ENCODE measurements at regions not wholly inside any gene's neighbourhood (a gene's known extent, or its start where the extent isn't known, plus 50 kb on each side); places are given as distances from the start of the nearest gene placed in this dataset.

- DNase-seq (ENCODE audit: low read depth): no peak
- no peak for TF ChIP-seq CTCF (IDR thresholded peaks at IDR 0.05; ENCODE audit: insufficient read depth, low read depth, low read length, missing control alignments)
Observed at GRCh38 chr14:84390010-84390409, 1139.9 kb upstream of the FLRT2 start.

GRCh38 chr14:84397631-84398030, 1132.3 kb upstream of the FLRT2 start:
- no peak for DNase-seq (ENCODE audit: low read depth)
- no peak overlapping the region for H3K4me3 ChIP-seq (ENCODE audit: low read length)
- TF ChIP-seq CTCF (IDR thresholded peaks at IDR 0.05; ENCODE audit: insufficient read depth, low read depth, low read length, missing control alignments): no peak

More at GRCh38 chr14:84390010-84390409, 1139.9 kb upstream of the FLRT2 start:
- H3K4me3 ChIP-seq (ENCODE audit: low read length): no peak overlapping the region

- H3K4me3 ChIP-seq (ENCODE audit: low read length): no peak overlapping the region
- no peak for DNase-seq (ENCODE audit: low read depth)
- TF ChIP-seq CTCF (IDR thresholded peaks at IDR 0.05; ENCODE audit: insufficient read depth, low read depth, low read length, missing control alignments): no peak
Observed at GRCh38 chr14:84399296-84399910, 1130.5 kb upstream of the FLRT2 start.

DNA sequence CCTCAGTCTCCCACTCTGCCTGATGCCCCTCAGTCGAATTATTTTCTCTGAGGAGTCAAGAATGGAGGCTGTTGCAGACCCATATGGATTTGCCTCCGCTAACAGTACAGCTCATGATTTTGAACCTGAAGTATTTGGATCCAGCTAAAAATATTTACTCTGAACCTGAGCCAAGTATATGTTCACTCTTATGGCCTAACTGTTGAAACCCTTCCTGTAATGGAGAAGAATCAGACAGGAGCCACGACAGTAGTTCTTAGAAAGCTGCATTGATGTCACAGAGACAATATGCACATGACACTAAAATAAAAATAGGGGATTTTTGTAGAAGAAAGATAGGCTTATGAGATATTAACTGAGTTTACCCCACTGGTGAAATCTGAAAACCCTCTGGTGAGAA, 1128.3 kb upstream of the FLRT2 start:
- DNase-seq (ENCODE audit: low read depth): no peak
- no peak overlapping the region for H3K4me3 ChIP-seq (ENCODE audit: low read length)
- no peak for TF ChIP-seq CTCF (IDR thresholded peaks at IDR 0.05; ENCODE audit: insufficient read depth, low read depth, low read length, missing control alignments)

GRCh38 chr14:84403585-84403984, 1126.4 kb upstream of the FLRT2 start:
- H3K4me3 ChIP-seq (ENCODE audit: low read length): no peak overlapping the region
- no peak for TF ChIP-seq CTCF (IDR thresholded peaks at IDR 0.05; ENCODE audit: insufficient read depth, low read depth, low read length, missing control alignments)
- DNase-seq (ENCODE audit: low read depth): peak; percentile 58

GRCh38 chr14:84404246-84404645, 1125.7 kb upstream of the FLRT2 start:
- TF ChIP-seq CTCF (IDR thresholded peaks at IDR 0.05; ENCODE audit: insufficient read depth, low read depth, low read length, missing control alignments): no peak
- no peak for DNase-seq (ENCODE audit: low read depth)
- H3K4me3 ChIP-seq (ENCODE audit: low read length): no peak overlapping the region

DNA sequence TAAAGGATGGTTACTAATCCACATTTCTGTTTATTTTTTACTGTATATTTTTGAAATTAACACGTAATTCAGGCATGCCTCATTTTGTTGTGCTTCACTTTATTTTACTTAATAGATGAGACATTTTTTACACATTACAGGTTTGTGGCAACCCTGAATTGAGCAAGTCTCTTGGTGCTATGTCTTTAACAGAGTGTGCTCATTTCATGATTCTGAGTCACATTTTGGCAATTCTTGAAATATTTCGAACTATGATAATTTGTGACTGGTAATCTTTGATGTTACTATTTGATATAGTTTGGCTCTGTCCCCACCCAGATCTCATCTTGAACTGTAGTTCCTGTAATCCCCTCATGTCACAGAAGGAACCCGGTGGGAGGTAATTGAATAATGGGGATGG, 1120.5 kb upstream of the FLRT2 start:
- no peak overlapping the region for H3K4me3 ChIP-seq (ENCODE audit: low read length)
- DNase-seq (ENCODE audit: low read depth): peak; percentile 33
- TF ChIP-seq CTCF (IDR thresholded peaks at IDR 0.05; ENCODE audit: insufficient read depth, low read depth, low read length, missing control alignments): no peak
